GM12865 (cell line): ENCODE measurements at regions not wholly inside any gene's neighbourhood (a gene's known extent, or its start where the extent isn't known, plus 50 kb on each side); places are given as distances from the start of the nearest gene placed in this dataset.

Experiments
- DNase-seq: peaks from one replicate; pipeline ENCODE4 v3.0.0; 2010; ENCODE audit warnings: low read depth
- H3K4me3 ChIP-seq: 2 replicates; pipeline ENCODE4 v1.5.1; 2011; ENCODE audit warnings: mild to moderate bottlenecking, low read depth, low read length, control low read depth
- TF ChIP-seq, protein P1 (sequence below): IDR thresholded peaks from 2 replicates; pipeline ENCODE4 v1.5.1; 2011; ENCODE audit warnings: low read length, control low read depth, low read depth, inconsistent platforms; ENCODE audit not compliant: insufficient read depth; ENCODE audit errors: missing control alignments

- DNase-seq, result no peak
- TF ChIP-seq, protein P1, sequence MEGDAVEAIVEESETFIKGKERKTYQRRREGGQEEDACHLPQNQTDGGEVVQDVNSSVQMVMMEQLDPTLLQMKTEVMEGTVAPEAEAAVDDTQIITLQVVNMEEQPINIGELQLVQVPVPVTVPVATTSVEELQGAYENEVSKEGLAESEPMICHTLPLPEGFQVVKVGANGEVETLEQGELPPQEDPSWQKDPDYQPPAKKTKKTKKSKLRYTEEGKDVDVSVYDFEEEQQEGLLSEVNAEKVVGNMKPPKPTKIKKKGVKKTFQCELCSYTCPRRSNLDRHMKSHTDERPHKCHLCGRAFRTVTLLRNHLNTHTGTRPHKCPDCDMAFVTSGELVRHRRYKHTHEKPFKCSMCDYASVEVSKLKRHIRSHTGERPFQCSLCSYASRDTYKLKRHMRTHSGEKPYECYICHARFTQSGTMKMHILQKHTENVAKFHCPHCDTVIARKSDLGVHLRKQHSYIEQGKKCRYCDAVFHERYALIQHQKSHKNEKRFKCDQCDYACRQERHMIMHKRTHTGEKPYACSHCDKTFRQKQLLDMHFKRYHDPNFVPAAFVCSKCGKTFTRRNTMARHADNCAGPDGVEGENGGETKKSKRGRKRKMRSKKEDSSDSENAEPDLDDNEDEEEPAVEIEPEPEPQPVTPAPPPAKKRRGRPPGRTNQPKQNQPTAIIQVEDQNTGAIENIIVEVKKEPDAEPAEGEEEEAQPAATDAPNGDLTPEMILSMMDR, result no peak
- no peak overlapping the region for H3K4me3 ChIP-seq
Measured at GRCh38 chr5:111975133-111975532, 218.1 kb upstream of the NREP start.

GRCh38 chr5:111973961-111974360 lies 217.0 kb upstream of the NREP start:
- TF ChIP-seq, protein P1, result no peak
- DNase-seq, result no peak
- no peak overlapping the region for H3K4me3 ChIP-seq

DNA sequence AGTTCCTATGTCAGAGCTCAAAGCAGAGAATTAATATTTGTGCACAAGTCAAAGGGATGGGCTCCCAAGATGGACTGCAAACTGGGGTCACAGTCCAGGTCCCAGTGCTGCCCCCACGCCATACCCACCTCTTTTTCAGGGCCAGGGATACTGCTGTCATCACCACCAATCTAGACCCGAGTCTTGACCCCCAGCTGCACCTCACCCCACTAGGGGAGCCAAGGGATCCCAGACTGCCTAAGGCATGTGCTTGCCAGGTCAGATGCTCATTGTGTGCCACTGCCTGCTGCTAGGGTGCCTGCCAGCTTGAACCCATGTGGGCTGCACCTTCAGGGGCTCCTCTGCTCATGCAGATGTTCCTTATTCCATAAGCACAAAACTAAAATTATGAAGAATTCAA lies 215.6 kb upstream of the NREP start:
- TF ChIP-seq, protein P1, result no peak
- H3K4me3 ChIP-seq, result no peak overlapping the region
- DNase-seq, result no peak

GRCh38 chr5:111972080-111972479 lies 215.1 kb upstream of the NREP start:
- TF ChIP-seq, protein P1, result no peak
- DNase-seq, result no peak
- H3K4me3 ChIP-seq, result no peak overlapping the region

GRCh38 chr5:111968459-111968858 lies 211.5 kb upstream of the NREP start:
- no peak for DNase-seq
- TF ChIP-seq, protein P1, result no peak
- H3K4me3 ChIP-seq, result no peak overlapping the region

DNA sequence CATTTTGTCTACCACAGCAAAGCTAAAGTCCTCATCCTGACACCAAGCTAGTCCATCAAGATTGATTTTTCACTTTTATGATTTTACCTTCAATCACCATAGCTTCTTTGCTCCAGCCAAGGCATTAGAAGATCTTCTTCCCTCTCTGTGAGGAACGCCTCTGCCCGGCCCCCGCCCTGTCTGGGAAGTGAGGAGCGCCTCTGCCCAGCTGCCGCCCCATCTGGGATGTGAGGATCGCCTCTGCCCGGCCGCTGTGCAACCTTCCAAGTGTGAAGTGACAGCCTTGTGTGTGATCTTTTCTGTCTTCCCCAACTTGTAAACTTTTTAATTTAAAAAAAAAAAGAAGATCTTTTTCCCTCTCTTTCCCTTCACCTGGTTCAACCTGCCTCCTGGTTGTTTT lies 210.5 kb upstream of the NREP start:
- TF ChIP-seq, protein P1, result no peak
- H3K4me3 ChIP-seq, result no peak overlapping the region
- no peak for DNase-seq

DNA sequence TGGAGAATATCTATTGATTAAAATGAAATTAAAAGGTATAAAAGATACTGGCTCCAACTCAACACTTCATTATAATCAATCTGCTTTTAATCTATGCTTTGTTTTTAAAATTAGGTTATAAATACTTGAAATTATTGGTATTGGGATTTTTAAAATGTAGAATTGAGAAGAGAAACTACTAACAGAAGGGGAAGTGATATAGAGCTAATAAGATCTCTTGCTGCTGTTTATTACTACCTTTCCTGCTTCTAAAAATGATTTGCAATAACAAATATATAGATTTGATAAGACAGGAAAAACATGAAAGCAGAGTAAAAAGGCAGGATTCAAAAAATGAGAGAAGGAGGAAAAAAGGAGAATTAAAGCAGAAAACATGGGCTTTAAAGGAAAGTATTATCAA lies 209.3 kb upstream of the NREP start:
- no peak overlapping the region for H3K4me3 ChIP-seq
- no peak for DNase-seq
- TF ChIP-seq, protein P1, result no peak
